OCI-LY7 (cell line): ENCODE measurements at regions not wholly inside any gene's neighbourhood (a gene's known extent, or its start where the extent isn't known, plus 50 kb on each side); places are given as distances from the start of the nearest gene placed in this dataset.

Source experiments
- BruUV-seq: library from RNA; stranded (reverse); fragments of 400-500 nt; replicated peaks from 2 replicates; lab custom pipeline; 2021; lab: Mats Ljungman, UMichigan
- CTCF ChIA-PET: fragments of 300-600 bp; sonication (Branson Sonifier 250); formaldehyde crosslinking; loops from one replicate; lab custom pipeline; 2022; ENCODE audit warnings: antibody characterized with exemption; ENCODE audit not compliant: unreplicated experiment; lab: Charles Lee
- POLR2A ChIA-PET: fragments of 300-600 bp; sonication (Branson Sonifier 250); formaldehyde crosslinking; loops from one replicate; lab custom pipeline; 2022; ENCODE audit warnings: antibody characterized with exemption; lab: Charles Lee
- DNase-seq: peaks from one replicate; pipeline ENCODE4 v3.0.0-alpha.2; 2015; ENCODE audit warnings: low spot score
- H2AFZ ChIP-seq: fragments of 200-600 bp; sonication (generic), shearing (Covaris generic); 2 replicates; pipeline ENCODE4 v1.6.1; 2014; ENCODE audit warnings: mild to moderate bottlenecking, antibody characterized with exemption, low read length, moderate library complexity
- H3K27ac ChIP-seq: fragments of 200-600 bp; sonication (generic); 2 replicates; pipeline ENCODE4 v1.5.1; 2014; ENCODE audit warnings: mixed run types, low read depth, mild to moderate bottlenecking, moderate library complexity, low read length, inconsistent platforms; ENCODE audit not compliant: poor library complexity, severe bottlenecking
- H3K36me3 ChIP-seq: fragments of 200-600 bp; sonication (generic); 2 replicates; pipeline ENCODE4 v1.6.1; 2014; ENCODE audit warnings: mild to moderate bottlenecking, antibody characterized with exemption, low read length, moderate library complexity, mixed read lengths; ENCODE audit not compliant: insufficient read depth
- H3K4me1 ChIP-seq: fragments of 200-600 bp; sonication (generic); 2 replicates; pipeline ENCODE4 v1.5.1; 2014; ENCODE audit warnings: mild to moderate bottlenecking, low read length; ENCODE audit not compliant: insufficient read depth, poor library complexity, severe bottlenecking
- H3K4me2 ChIP-seq: fragments of 200-600 bp; sonication (generic); 2 replicates; pipeline ENCODE4 v1.6.1; 2014; ENCODE audit warnings: mild to moderate bottlenecking, low read length
- H3K4me3 ChIP-seq: fragments of 200-600 bp; sonication (generic); 2 replicates; pipeline ENCODE4 v1.5.1; 2014; ENCODE audit warnings: mild to moderate bottlenecking, low read depth, low read length; ENCODE audit not compliant: poor library complexity, severe bottlenecking
- H3K79me2 ChIP-seq: fragments of 200-600 bp; sonication (generic); 2 replicates; pipeline ENCODE4 v1.6.1; 2016; ENCODE audit warnings: low read depth, mild to moderate bottlenecking, low read length, moderate library complexity, mixed read lengths; ENCODE audit not compliant: insufficient read depth
- H3K9me2 ChIP-seq: fragments of 200-600 bp; sonication (generic); 2 replicates; pipeline ENCODE4 v1.6.1; 2016; ENCODE audit warnings: mild to moderate bottlenecking, low read length, mixed read lengths; ENCODE audit not compliant: insufficient read depth
- H3K9me3 ChIP-seq: fragments of 200-600 bp; sonication (generic); 2 replicates; pipeline ENCODE4 v1.6.1; 2014; ENCODE audit warnings: mild to moderate bottlenecking, mixed run types, low read length, mixed read lengths
- H4K20me1 ChIP-seq: fragments of 200-600 bp; sonication (generic); 2 replicates; pipeline ENCODE4 v1.6.1; 2014; ENCODE audit warnings: mild to moderate bottlenecking, antibody characterized with exemption, low read length, moderate library complexity, mixed read lengths; ENCODE audit not compliant: insufficient read depth
- CTCF ChIP-seq: fragments of 200-600 bp; sonication (generic); conservative IDR thresholded peaks from 2 replicates; pipeline ENCODE4 v1.5.1; 2014; ENCODE audit warnings: mild to moderate bottlenecking, antibody characterized with exemption, low read length, moderate library complexity, mixed read lengths
- EZH2phosphoT487 ChIP-seq: fragments of 200-600 bp; sonication (generic); IDR thresholded peaks from 2 replicates; pipeline ENCODE4 v1.6.1; 2018; ENCODE audit warnings: low read depth, borderline replicate concordance, mild to moderate bottlenecking, mixed run types, antibody characterized with exemption, low read length, moderate library complexity, mixed read lengths
- intact Hi-C: fragments of 100-400 bp; cut with micrococcal nuclease; formaldehyde crosslinking; loops from one replicate; pipeline ENCODE4 v1.10.0; 2022; ENCODE audit not compliant: unreplicated experiment

- Histone ChIP-seq H3K36me3 (no peaks in the 10 kb centered on the region), H3K4me2 (no peak overlapping the region), H3K9me3 (no peaks in the 10 kb centered on the region), H2AFZ (no peak overlapping the region), H3K27ac (no peak overlapping the region), H3K79me2 (no peaks in the 10 kb centered on the region), H3K9me2 (no peaks in the 10 kb centered on the region), H3K4me1 (no peaks in the 10 kb centered on the region), H3K4me3 (no peak overlapping the region), H4K20me1 (no peaks in the 10 kb centered on the region)
- BruUV-seq, result no TSS peak
- intact Hi-C loops, result no loop called here
- no peak for DNase-seq
- POLR2A ChIA-PET, result no interaction called here
- TF ChIP-seq CTCF, result no peak
- TF ChIP-seq EZH2phosphoT487, result no peak
- CTCF ChIA-PET, result no interaction called here
Measured at GRCh38 chr13:20334309-20334708, 102.2 kb upstream of the GJB6 start.

DNA sequence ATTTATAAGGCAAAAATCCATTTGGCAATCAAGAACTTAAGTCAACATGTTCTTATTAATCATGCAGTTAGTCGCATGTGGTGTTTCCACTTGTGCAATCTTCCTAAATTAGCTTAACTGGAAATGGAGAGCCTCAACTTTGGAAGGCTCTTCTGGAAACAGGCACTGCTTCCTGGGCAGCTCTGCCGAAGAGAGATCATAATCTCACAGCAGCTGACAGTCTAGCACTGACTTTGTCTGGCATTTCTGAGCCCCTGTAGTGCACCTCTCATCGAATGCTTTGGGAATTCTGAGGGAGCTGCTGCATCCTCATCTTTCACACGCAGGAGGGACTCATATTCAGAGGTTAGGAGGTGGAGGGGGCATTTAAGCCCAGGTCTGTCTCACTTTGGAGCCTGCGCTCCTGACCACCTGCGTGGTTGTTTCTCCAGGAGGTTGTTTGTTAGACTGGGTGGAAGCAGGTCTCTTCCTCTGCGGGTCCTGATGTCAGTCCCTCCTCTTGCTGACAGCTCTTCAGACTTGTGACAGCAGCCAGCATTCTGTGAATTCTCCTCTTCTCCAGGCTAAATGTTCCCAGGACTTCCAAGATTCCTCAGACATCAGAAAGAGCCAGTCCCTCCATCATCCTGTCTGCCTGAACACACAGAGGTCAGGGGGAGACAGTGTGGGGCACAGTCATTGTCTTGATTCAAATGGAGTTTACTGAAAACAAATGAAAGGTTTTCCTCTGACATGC lies 100.4 kb upstream of the GJB6 start:
- no peak for DNase-seq
- no peak overlapping the region for H3K27ac ChIP-seq
- TF ChIP-seq CTCF (no peak), EZH2phosphoT487 (no peak)
- H3K36me3 ChIP-seq, result no peaks in the 10 kb centered on the region
- ChIA-PET POLR2A (no interaction called here), CTCF (no interaction called here)
- no peak overlapping the region for H3K4me3 ChIP-seq
- H4K20me1 ChIP-seq, result no peaks in the 10 kb centered on the region
- H3K4me2 ChIP-seq, result no peak overlapping the region
- no peaks in the 10 kb centered on the region for H3K9me2 ChIP-seq
- H3K9me3 ChIP-seq, result no peaks in the 10 kb centered on the region
- H3K79me2 ChIP-seq, result no peaks in the 10 kb centered on the region
- H3K4me1 ChIP-seq, result no peaks in the 10 kb centered on the region
- H2AFZ ChIP-seq, result no peak overlapping the region
- intact Hi-C loops, result no loop called here
- BruUV-seq, result no TSS peak

GRCh38 chr13:20331949-20332348 lies 99.8 kb upstream of the GJB6 start:
- Histone ChIP-seq H3K79me2 (no peaks in the 10 kb centered on the region), H3K9me3 (no peaks in the 10 kb centered on the region), H3K4me1 (no peaks in the 10 kb centered on the region), H4K20me1 (no peaks in the 10 kb centered on the region), H3K9me2 (no peaks in the 10 kb centered on the region), H2AFZ (no peak overlapping the region), H3K4me2 (no peak overlapping the region), H3K27ac (no peak overlapping the region), H3K4me3 (no peak overlapping the region), H3K36me3 (no peaks in the 10 kb centered on the region)
- CTCF ChIA-PET, result no interaction called here
- POLR2A ChIA-PET, result no interaction called here
- no TSS peak for BruUV-seq
- intact Hi-C loops, result no loop called here
- TF ChIP-seq EZH2phosphoT487 (no peak), CTCF (no peak)
- DNase-seq, result no peak
